Stimulated activated CD4-positive, alpha-beta T cell treated with anti-CD3 and anti-CD28 coated beads, Interleukin-15, amount 100 ng/mL, for 48 hours (primary cell): ENCODE measurements at regions not wholly inside any gene's neighbourhood (a gene's known extent, or its start where the extent isn't known, plus 50 kb on each side); places are given as distances from the start of the nearest gene placed in this dataset.
"Not testable (repeated sequence)": the region's sequence is repeated elsewhere in the genome, so short reads cannot be mapped to it uniquely, and the experiment has no call there.

Experiments used
- DNase-seq, 2 donors: peaks; one replicate each; pipeline ENCODE4 v3.0.0-alpha.2; 2020; ENCODE audit warnings: low read depth in 2 of 2

GRCh38 chrX:139475432-139475831 is 55.1 kb upstream of the F9 start:
- no peak for DNase-seq

- DNase-seq: not testable (repeated sequence)
Measured at GRCh38 chrX:139461945-139462344, 68.6 kb upstream of the F9 start.

GRCh38 chrX:139454743-139455142 is 75.8 kb upstream of the F9 start:
- DNase-seq: no peak

- DNase-seq: no peak
Measured at GRCh38 chrX:139448996-139449395, 81.5 kb upstream of the F9 start.

GRCh38 chrX:139446832-139447231 is 83.7 kb upstream of the F9 start:
- DNase-seq: no peak

- DNase-seq: no peak
Measured at GRCh38 chrX:139429913-139430312, 100.6 kb upstream of the F9 start.

- DNase-seq: no peak
Measured at GRCh38 chrX:139423186-139423585, 107.4 kb upstream of the F9 start.

GRCh38 chrX:139398258-139398657 is 132.3 kb upstream of the F9 start:
- DNase-seq: not testable (repeated sequence)

GRCh38 chrX:139388254-139388653 is 142.3 kb upstream of the F9 start:
- no peak for DNase-seq

GRCh38 chrX:139382529-139382928 is 148.0 kb upstream of the F9 start:
- DNase-seq: no peak

GRCh38 chrX:139376547-139376946 is 154.0 kb upstream of the F9 start:
- not testable (repeated sequence) for DNase-seq

GRCh38 chrX:139360356-139360755 is 170.2 kb upstream of the F9 start:
- DNase-seq: no peak

- DNase-seq: not testable (repeated sequence)
Measured at GRCh38 chrX:139342594-139342991, 187.9 kb upstream of the F9 start.

GRCh38 chrX:139341855-139342593 is 188.5 kb upstream of the F9 start:
- DNase-seq: not testable (repeated sequence)

- no peak for DNase-seq
Measured at GRCh38 chrX:139332441-139332840, 198.1 kb upstream of the F9 start.

- no peak for DNase-seq
Measured at GRCh38 chrX:139327355-139327754, 203.2 kb upstream of the F9 start.

- no peak for DNase-seq
Measured at GRCh38 chrX:139324756-139325155, 205.8 kb upstream of the F9 start.

GRCh38 chrX:139320661-139321354 is 209.7 kb upstream of the F9 start:
- not testable (repeated sequence) for DNase-seq

GRCh38 chrX:139306675-139307074 is 223.9 kb upstream of the F9 start:
- not testable (repeated sequence) for DNase-seq

- DNase-seq: no peak
Measured at GRCh38 chrX:139304471-139304870, 226.1 kb upstream of the F9 start.

- no peak for DNase-seq
Measured at GRCh38 chrX:139299309-139299708, 231.2 kb upstream of the F9 start.

GRCh38 chrX:139298437-139298836 is 232.1 kb upstream of the F9 start:
- no peak for DNase-seq

- DNase-seq: no peak
Measured at GRCh38 chrX:139297638-139298037, 232.9 kb upstream of the F9 start.
